ENCODE measurements at regions not wholly inside any gene's neighbourhood (a gene's known extent, or its start where the extent isn't known, plus 50 kb on each side); places are given as distances from the start of the nearest gene placed in this dataset.
"Not testable (repeated sequence)": the region's sequence is repeated elsewhere in the genome, so short reads cannot be mapped to it uniquely, and the experiment has no call there.

DNA sequence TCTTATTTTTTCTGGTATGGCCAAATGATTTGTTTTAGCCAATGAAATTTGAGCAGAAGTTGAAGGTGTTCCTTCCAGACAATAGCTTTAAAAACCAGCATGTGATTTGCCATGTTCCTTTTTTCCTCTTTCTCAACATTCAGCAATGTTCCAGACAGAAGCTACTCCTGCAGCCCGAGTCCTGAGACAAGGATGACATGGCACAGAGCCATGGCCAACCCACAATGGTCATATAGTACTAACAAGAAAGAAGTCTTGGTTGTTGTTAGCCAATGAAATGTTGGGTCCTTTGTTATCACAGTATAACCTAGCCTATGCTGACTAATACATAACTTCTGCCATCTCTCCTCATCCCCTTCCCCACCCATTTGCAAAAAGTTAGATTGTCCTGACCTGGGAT lies 211.1 kb upstream of the STT3B start:
- no peaks in the 10 kb centered on the region for H3K9me3 ChIP-seq (ENCODE audit: control insufficient read depth, low read depth, low read length)
- H3K79me2 ChIP-seq (ENCODE audit: control insufficient read depth, insufficient read depth, low read length), result no peaks in the 10 kb centered on the region
- no peak overlapping the region for H2AFZ ChIP-seq (ENCODE audit: control insufficient read depth, low read length)
- H3K36me3 ChIP-seq (ENCODE audit: control insufficient read depth in 2 of 2, extremely low read depth in 1 of 2, insufficient read depth in 2 of 2, low read length in 2 of 2), result no peaks in the 10 kb centered on the region
- H3K9ac ChIP-seq (ENCODE audit: control insufficient read depth, extremely low read depth, insufficient read depth, low read length), result no peak overlapping the region
- no peak overlapping the region for H3K4me3 ChIP-seq (ENCODE audit: control insufficient read depth in 2 of 3, extremely low read depth in 1 of 3, insufficient read depth in 2 of 3, low read depth in 1 of 3, low read length in 3 of 3)
- TF ChIP-seq EZH2 (IDR thresholded peaks at IDR 0.05; ENCODE audit: low read length), result no peak
- TF ChIP-seq, protein P1, sequence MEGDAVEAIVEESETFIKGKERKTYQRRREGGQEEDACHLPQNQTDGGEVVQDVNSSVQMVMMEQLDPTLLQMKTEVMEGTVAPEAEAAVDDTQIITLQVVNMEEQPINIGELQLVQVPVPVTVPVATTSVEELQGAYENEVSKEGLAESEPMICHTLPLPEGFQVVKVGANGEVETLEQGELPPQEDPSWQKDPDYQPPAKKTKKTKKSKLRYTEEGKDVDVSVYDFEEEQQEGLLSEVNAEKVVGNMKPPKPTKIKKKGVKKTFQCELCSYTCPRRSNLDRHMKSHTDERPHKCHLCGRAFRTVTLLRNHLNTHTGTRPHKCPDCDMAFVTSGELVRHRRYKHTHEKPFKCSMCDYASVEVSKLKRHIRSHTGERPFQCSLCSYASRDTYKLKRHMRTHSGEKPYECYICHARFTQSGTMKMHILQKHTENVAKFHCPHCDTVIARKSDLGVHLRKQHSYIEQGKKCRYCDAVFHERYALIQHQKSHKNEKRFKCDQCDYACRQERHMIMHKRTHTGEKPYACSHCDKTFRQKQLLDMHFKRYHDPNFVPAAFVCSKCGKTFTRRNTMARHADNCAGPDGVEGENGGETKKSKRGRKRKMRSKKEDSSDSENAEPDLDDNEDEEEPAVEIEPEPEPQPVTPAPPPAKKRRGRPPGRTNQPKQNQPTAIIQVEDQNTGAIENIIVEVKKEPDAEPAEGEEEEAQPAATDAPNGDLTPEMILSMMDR (optimal IDR thresholded peaks at IDR 0.05 in 1 of 3, IDR thresholded peaks at IDR 0.05 in 1 of 3, conservative IDR thresholded peaks at IDR 0.05 in 1 of 3; ENCODE audit: extremely low read depth in 1 of 3, insufficient read depth in 2 of 3, low read length in 3 of 3), result no peak
- no peaks in the 10 kb centered on the region for H3K9me1 ChIP-seq (ENCODE audit: control insufficient read depth, extremely low read depth, insufficient read depth, low read length)
- H3K27ac ChIP-seq (ENCODE audit: control insufficient read depth, insufficient read depth, low read length), result no peak overlapping the region
- dilution Hi-C loops (cut with MboI; ENCODE audit: extremely low pct_ligation_motif_present, low sequenced_read_pairs), result no loop called here
- H3K27me3 ChIP-seq (ENCODE audit: control insufficient read depth, extremely low read depth, insufficient read depth, low read length), result peaks cover 4% of the 10 kb centered on the region
- H3K4me2 ChIP-seq (ENCODE audit: control insufficient read depth, extremely low read depth, insufficient read depth, low read depth, low read length), result no peak overlapping the region
- H4K20me1 ChIP-seq (ENCODE audit: control insufficient read depth, extremely low read depth, insufficient read depth, low read length), result no peaks in the 10 kb centered on the region
- no peak for DNase-seq (ENCODE audit: low read depth, low spot score)
- no peaks in the 10 kb centered on the region for H3K4me1 ChIP-seq (ENCODE audit: control insufficient read depth, extremely low read depth, insufficient read depth, low read length)
- FAIRE-seq, result no peak

- no peak for TF ChIP-seq EZH2 (IDR thresholded peaks at IDR 0.05; ENCODE audit: low read length)
- TF ChIP-seq, protein P1 (optimal IDR thresholded peaks at IDR 0.05 in 1 of 3, IDR thresholded peaks at IDR 0.05 in 1 of 3, conservative IDR thresholded peaks at IDR 0.05 in 1 of 3; ENCODE audit: extremely low read depth in 1 of 3, insufficient read depth in 2 of 3, low read length in 3 of 3), result no peak
- FAIRE-seq (no peak), DNase-seq (ENCODE audit: low read depth, low spot score) (no peak)
- Histone ChIP-seq H3K4me2 (ENCODE audit: control insufficient read depth, extremely low read depth, insufficient read depth, low read depth, low read length) (no peak overlapping the region), H3K9me3 (ENCODE audit: control insufficient read depth, low read depth, low read length) (no peaks in the 10 kb centered on the region), H3K36me3 (ENCODE audit: control insufficient read depth in 2 of 2, extremely low read depth in 1 of 2, insufficient read depth in 2 of 2, low read length in 2 of 2) (no peaks in the 10 kb centered on the region), H3K27ac (ENCODE audit: control insufficient read depth, insufficient read depth, low read length) (no peak overlapping the region), H4K20me1 (ENCODE audit: control insufficient read depth, extremely low read depth, insufficient read depth, low read length) (no peaks in the 10 kb centered on the region), H3K4me1 (ENCODE audit: control insufficient read depth, extremely low read depth, insufficient read depth, low read length) (no peaks in the 10 kb centered on the region), H3K9me1 (ENCODE audit: control insufficient read depth, extremely low read depth, insufficient read depth, low read length) (no peaks in the 10 kb centered on the region), H2AFZ (ENCODE audit: control insufficient read depth, low read length) (no peak overlapping the region), H3K4me3 (ENCODE audit: control insufficient read depth in 2 of 3, extremely low read depth in 1 of 3, insufficient read depth in 2 of 3, low read depth in 1 of 3, low read length in 3 of 3) (no peak overlapping the region), H3K27me3 (ENCODE audit: control insufficient read depth, extremely low read depth, insufficient read depth, low read length) (peaks cover 4% of the 10 kb centered on the region), H3K9ac (ENCODE audit: control insufficient read depth, extremely low read depth, insufficient read depth, low read length) (no peak overlapping the region), H3K79me2 (ENCODE audit: control insufficient read depth, insufficient read depth, low read length) (no peaks in the 10 kb centered on the region)
- dilution Hi-C loops (cut with MboI; ENCODE audit: extremely low pct_ligation_motif_present, low sequenced_read_pairs), result no loop called here
These were observed 210.3 kb upstream of the STT3B start for GRCh38 chr3:31322460-31322859.

DNA sequence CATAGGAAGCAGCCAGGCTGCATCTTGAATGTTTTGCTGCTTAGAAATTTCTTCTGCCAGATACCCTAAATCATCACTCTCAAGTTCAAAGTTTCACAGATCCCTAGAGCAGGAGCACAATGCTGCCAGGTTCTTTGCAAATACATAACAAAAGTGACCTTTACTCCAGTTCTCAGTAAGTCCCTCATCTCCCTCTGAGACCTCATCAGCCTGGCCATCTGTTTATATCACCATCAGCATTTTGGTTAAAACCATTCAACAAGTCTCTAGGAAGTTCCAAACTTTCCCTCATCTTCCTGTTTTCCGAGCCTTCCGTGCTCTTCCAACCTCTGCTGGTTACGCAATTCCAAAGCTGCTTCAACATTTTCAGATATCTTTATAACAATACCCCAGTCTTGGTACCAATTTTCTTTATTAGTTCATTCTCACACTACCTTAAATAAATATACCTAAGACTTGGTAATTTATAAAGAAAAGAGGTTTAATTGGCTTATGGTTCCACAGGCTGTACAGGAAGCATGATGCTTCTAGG lies 204.8 kb upstream of the STT3B start:
- H3K27me3 ChIP-seq (ENCODE audit: control insufficient read depth, extremely low read depth, insufficient read depth, low read length); H3K9ac ChIP-seq (ENCODE audit: control insufficient read depth, extremely low read depth, insufficient read depth, low read length); DNase-seq (ENCODE audit: low read depth, low spot score); H4K20me1 ChIP-seq (ENCODE audit: control insufficient read depth, extremely low read depth, insufficient read depth, low read length); H3K9me3 ChIP-seq (ENCODE audit: control insufficient read depth, low read depth, low read length); H3K4me3 ChIP-seq (ENCODE audit: control insufficient read depth in 2 of 3, extremely low read depth in 1 of 3, insufficient read depth in 2 of 3, low read depth in 1 of 3, low read length in 3 of 3); H3K9me1 ChIP-seq (ENCODE audit: control insufficient read depth, extremely low read depth, insufficient read depth, low read length); dilution Hi-C loops (cut with MboI; ENCODE audit: extremely low pct_ligation_motif_present, low sequenced_read_pairs); H3K4me1 ChIP-seq (ENCODE audit: control insufficient read depth, extremely low read depth, insufficient read depth, low read length); H3K36me3 ChIP-seq (ENCODE audit: control insufficient read depth in 2 of 2, extremely low read depth in 1 of 2, insufficient read depth in 2 of 2, low read length in 2 of 2); FAIRE-seq; H3K4me2 ChIP-seq (ENCODE audit: control insufficient read depth, extremely low read depth, insufficient read depth, low read depth, low read length); H3K79me2 ChIP-seq (ENCODE audit: control insufficient read depth, insufficient read depth, low read length); H2AFZ ChIP-seq (ENCODE audit: control insufficient read depth, low read length); H3K27ac ChIP-seq (ENCODE audit: control insufficient read depth, insufficient read depth, low read length): not testable (repeated sequence)

Measured in keratinocyte (primary cell).